ENCODE measurements at regions not wholly inside any gene's neighbourhood (a gene's known extent, or its start where the extent isn't known, plus 50 kb on each side); places are given as distances from the start of the nearest gene placed in this dataset.
A peak's percentile ranks its signal among the peaks of the same experiment; 100 is the strongest.

DNA sequence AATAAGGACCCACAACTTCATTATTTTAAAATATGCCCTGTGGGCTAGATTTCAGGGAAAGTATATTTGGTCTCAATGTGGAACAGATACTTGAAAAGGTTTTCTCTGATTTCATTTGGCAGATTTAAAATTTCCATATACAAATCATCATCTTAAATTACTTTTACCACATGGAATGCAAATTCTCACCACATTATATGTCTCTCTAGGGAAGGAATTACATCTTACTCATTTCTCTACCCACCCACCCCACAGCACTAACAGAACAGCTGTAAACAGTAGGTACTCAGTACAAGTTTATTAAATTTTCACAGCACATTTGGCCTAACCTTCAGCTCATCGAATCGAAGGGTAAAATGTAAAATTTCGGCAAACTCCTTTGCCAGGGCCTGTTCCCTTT lies 104.0 kb downstream of the CYRIA start:
- no peak for DNase-seq

DNA sequence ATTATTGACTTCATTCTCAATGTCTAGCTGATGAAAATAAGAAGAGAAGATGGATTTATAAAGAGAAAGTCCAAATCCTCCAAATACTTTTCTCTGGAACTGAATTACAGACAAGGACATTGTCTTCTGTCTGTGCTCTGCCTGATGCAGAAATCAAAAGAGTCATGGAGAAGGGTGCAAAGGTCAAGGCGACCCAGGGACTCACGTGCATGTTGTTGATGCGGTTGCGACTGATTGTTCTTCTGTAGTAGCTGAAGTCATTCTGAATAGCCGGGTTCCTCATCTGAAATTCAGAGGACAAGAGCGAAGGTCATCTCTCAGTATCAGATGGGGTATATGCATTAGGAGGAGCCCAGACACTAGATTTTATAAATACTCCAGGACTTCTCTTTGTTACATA lies 104.4 kb downstream of the CYRIA start:
- no peak for DNase-seq

DNA sequence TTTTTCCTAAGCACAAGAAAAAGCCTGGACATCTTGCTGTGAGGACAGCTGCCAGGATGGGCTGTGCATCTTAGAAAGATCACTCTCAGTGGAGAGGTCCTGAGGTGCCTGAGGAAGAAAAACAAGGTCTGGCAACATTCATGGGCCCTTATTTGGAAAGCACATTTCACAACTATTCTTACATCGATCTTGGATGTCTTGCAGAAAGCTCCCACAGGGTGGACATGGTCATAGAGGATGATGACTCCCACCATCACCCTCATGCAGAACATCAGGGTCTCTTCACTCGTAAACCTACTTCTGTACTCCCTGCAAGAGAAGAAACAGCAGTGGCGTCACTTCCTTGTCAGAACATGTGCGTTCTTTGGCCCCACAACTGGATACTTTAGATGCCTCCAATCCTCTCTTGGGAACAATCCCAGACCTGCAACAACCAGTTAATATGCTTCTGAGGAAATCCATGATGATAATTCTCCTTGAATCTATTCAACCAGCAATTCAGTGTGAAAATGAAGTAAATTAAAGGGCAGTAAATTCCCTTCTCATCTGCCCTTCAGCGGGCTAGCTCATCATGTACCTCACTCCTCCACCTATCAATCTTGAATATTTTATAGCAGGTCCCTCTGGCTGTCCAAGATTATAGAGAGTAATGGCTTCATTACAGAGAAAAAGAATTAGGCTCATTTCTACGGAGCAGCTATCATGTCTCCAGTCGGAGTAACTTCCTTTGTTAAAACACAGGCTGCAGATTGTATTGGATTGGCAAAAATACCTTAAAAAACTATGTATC lies 106.2 kb downstream of the CYRIA start:
- DNase-seq = no peak

DNA sequence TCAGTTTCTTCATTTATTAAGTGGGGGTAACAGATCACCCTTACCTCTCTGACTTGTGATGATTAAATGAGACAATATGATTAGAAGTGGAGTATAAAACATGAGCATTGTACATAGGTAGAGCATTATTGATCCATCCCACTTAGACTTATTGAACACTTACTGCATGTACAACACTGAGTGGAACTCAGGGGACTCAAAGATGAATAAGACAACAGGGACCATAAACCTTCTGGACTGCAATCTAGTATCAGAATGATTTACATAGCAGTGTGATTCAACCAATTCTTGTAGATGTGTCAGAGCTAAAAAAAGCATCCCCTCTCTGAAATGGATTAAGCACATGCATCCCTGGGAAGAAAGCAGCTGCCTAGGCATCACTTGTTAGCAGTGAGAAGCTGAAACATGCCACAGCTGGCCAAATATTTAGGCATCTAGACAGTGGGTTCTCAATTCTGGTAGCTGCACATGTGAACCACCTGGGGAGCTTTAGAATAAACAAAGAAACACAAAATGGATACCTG lies 111.5 kb downstream of the CYRIA start:
- no peak for DNase-seq

DNA sequence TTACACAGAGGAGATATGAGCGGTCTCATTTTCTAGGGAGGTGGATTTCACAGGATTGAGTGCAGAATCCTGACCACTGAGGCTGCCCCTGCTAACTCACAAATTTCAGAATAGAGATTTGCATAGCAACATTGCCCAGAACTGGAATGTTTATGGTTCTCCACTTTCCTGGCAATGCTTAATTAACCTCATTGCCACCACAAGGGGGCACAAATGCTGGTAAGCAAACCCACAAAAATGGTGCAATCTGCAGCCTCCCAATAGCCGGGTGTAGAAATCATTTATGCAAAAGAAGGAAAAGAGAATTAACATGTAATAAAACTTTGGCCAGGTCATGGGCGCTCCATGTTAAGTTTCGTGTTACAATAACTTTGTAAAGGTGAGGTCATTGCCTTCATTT lies 112.4 kb downstream of the CYRIA start:
- peak; percentile 75 for DNase-seq

DNA sequence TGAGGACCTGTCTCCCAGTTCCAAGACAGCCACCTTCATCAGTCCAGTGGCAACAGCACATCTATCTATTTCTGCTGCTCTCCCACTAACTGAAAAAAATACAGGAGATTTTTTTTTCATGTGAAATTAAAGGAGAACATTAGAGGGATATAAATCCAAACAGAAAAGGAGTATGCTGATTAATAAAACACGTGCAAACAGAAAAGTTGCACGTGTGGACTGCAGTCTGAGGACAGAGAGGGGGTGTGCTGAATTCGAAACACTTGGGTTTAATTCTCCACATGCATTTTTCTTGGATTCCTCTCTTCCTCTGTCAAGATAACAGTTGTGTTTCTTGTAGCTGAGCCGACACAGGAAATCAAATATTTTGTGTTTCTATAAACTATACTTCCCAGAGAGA lies 113.4 kb downstream of the CYRIA start:
- no peak for DNase-seq

DNA sequence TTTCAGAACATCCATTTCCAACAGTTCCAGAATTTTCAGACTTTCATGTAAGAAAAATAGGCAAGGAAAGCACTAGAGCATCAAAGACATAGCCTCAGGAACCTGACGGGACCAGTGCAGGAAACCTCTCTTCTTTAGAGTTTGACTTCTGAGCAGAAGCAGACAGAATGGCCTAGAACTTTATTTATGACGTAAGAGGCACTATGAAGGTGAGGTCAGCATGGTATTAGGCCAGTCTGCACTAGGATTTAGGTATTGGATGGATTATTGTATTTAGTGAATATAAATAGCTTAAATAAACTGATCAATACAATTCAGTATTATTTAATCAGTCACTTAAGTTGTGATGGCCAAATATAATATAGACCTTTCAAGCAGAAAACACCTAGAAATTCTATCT lies 117.6 kb downstream of the CYRIA start:
- DNase-seq = no peak

DNA sequence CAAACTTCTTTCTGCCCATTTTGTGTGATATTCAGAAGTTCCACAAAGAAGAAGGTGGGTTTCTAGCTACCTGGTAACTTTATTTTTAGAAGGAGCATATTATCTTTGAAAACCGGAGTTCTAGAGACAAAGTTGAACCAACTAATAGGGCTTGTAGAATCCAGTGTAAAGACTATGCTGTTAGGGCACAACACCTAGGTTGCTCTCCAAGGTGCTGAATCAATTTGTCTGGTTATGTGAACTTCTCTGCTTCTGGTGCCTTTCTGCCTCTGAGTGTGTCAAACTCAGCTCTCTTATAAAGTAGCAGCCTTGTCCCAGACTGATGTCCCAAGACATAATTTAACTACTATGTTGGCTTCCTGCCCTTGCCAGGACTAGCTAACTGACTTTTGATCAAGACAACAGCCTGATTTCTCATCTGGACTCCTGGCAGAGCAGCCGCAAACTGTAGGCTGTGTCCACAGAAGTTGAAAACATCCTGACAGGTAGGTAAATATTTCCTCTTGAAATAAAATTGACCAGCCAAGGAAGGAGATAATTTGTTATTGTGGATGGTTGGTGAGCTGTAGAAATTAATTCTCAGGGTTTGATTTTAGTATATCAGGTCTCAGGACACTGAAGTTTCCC lies 119.4 kb downstream of the CYRIA start:
- no peak for DNase-seq

DNA sequence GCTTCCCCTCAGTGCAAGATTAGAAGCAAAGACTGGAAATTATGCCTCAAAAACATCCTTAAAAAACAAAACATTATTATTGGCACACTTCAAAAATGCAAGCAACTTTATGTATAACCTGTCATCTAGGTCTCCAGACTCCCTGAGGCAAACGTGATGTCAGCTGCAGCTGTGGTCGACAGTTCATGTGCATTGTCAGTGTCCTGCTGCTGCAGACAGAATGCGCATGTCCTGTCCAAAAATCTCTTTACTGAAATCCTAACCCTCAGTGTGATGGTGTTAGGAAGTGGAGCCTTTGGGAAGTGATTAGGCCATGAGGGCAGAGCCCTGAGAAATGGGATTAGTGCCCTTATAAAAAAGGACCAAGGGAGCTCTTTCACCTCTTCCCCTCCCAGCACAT lies 126.9 kb downstream of the CYRIA start:
- no peak for DNase-seq

DNA sequence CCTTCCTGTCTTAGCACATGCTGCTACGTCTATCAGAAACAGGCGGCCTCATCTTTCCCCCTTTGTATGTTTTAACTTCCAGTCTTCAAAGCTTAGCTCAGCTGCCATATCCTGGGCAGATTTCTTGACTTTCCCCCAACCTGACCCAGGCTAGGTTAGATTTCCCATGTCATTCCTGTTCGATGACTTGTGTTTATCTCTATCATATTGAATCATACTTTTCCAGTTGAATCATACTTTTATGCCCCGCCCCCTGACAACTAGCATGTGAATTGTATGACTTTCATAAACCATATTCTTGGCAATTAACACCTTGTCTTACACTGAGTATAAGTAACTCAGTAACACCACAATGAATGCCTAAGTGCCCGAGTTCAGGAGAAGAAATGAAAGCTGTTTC lies 128.3 kb downstream of the CYRIA start:
- DNase-seq = no peak

DNA sequence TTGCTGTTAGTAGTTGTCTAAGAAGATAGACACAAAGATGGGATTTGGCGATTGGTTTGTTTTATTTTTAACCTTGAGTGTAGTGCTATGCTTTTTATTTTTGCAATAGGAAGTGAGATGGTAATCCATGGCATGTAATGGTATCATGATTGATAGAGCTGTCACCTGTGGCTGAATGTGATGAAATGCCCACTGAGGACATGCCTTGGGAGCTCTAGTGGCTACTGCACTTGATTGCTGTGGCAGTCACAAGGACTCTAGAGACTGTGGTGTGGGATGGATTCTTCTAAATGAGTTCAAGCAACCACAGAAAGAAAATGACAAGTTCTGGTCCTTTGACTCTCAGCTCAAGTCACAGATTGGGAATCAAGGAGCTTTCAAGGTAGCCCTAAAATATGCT lies 139.4 kb downstream of the CYRIA start:
- no peak for DNase-seq

DNA sequence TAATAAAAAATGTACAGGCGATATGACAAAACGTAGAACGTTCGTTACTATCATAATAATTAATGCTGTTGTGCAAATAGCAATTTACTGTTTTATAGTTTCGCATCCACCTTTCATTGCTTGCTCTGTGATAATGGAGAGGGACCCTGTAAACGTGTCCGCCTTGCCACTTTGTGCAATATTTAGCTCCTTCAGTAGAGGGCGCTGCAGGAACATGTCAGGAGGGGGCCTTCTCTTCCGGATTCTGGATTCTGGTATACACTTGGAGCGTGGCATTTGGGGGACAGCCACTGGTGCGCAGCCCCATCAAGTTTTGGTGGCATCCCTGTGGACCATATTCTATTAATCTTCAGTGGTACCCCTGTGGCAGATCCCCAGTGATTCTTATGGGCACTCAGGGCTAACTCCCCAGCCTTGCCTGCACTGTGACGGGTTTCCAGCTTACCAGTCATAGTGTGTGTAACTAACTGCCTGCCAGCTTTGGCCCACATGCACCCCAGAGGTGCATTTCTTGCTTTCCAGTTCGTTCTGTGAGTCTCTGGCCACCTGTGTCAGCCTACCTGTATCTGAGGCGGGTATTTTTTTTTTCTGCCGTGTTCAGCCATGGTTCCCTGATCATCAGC lies 140.3 kb downstream of the CYRIA start:
- DNase-seq = peak; percentile 53

DNA sequence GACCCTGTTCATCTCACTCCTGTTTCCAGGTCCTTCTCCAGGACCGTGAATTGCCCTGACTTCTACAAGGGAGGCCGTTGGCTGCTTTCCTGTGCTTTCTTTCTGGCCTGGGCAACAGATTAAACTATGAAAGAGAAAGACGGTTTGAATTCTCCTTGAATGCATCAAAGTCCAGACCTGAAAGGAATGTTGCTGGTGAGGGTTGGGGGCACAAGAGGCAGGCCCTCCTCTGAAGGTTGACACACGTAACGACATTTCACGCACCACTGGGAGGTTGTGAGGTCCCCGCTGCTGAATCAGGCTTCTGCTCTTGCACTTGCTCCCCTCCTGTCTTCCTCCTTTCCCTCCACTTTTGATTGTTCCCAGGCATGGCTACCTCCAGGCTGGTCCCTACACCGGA lies 141.9 kb downstream of the CYRIA start:
- DNase-seq = no peak

DNA sequence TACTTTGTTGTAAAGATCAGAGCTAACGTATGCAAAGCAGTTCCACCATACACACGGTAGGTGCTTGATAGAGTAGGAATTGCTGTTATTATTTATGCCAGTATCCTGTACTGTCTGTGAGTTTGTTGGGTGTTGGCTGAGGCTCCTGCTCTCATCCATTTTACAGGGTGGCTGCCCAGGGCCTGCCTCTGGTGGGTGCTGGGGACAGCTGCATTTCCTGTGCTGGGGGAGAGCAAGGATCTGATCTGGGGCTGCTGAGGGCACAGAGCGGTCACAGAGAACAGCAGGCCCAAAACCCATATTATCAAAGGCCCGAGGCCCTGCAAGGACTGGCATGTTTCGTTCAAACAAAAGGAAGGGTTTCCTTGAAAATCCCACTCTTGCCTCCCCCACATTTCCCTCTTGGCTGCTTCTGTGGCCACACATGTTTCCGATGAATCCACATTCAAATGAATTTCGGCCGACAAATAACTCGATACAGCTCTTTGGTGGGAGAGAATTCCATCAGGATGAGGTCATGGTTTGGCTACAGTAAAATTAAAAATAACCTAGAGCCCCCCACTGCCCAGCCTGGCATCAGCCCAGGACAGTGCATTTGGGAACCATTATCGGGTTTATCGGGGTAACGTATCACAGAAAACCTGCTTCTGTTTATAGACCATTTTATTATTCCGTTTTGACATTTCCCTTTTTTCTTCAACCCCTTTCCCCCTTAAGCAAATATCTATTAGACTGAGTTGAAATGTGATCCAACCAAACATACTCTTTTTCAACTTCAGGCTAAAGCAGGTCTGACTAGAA lies 143.4 kb downstream of the CYRIA start:
- no peak for DNase-seq

DNA sequence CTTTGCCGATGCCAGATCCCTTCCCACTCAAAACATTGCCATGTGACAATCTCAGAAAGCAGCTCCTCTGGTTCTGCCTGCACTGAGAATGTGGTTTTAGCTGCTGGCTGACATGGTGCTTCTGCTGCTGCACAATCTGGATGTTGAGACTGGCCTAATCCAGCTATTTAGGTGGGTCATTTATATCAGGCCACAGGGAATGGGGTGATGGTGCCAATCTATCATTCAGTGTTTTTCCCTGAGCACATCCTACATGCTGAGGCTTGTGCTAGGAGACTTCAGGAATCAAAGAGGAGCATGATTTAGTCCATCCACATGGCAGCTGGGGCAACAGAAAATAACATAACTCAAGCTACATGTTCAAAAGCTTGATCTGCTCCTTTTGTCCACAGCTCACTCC lies 144.7 kb downstream of the CYRIA start:
- DNase-seq = no peak

DNA sequence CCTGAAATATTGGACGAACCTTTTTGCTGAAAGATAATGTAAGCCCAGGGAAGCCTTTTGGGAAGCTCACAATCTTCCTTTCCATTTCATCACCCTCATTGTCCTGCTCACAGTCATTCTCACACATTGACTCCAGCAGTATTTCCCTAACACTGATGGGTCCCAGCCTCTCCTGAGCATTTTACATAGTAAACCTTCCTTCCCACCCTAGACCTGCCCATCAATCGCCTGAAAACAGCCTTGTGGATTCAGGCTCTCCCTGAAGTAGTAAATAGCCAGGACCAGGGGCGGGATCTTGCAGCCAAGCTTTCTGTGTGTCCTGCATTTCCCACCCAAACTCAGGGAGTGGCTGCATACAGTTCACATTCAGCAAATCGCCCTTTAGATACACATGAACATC lies 149.9 kb downstream of the CYRIA start:
- no peak for DNase-seq

DNA sequence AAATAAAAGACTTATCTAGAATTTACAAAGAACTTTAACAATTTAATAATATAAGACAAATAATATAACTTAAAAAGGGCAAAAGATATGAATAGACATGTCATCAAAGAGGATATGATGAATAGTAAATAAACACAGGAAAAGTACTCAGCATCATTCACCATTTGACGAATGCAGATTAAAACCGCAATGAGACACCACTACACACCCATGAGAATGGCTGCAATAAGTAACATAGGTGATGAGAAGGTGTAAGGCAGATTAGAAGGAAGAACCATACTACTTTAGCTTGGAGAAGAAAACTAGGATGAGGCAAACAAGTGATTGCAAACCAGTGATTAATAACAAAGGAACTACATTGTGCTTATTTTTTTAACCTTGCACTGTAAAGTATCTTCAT lies 152.0 kb downstream of the CYRIA start:
- no peak for DNase-seq

DNA sequence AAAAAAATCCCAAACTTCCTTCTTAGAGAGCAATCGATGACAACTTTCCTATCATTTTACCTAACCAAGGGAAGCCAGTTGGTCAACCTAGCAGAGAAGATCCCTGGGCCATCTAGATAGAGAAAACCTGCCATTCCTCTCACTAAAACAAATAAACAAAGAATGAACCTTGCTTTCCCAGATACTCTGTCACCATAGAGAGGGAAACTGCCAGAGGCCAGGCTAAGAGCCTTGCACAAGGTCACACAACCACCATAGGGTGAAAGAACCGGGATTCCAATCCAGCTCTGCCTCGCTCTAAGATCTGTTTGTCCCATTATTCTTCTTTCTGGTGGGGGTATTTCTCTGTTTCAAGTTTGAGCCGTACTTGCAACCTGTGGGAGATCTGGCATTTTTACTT lies 154.6 kb downstream of the CYRIA start:
- DNase-seq = no peak

DNA sequence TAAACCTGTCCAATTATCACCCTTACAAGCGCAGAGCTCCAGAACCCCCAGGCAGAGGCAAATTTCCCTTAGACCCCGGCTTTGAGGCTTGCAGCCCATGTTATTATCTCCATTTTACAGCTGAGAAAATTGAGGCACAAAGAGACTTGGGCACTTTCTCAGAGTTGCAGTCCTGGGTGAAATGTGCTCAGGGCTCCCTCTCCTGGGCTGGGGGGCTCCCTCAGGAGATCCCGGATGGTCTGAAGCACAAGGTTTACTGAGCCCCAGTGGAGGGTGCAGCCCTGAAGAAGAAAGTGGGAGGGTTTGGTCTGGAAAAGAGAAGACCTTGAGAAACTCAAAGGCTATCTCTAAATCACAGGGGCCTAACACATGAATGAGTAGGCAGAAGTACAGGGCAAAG lies 156.6 kb downstream of the CYRIA start:
- no peak for DNase-seq

DNA sequence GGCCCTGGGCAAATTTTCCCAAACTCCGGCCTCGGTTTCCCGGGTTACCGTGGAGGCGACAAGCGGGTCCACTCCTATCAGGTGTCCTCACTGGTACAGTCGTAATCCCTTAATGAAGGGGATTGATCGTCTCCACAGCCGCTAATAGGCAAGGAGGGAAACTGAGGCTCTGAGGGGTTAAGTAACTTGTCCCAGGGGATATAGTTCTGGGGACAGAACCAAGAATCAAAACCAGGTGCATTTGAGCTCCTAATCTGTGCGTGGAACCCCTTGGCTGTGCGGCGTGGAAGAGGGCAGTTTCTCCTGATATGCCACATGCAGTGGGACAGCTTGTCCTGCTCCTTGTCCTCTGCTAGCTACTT lies 157.2 kb downstream of the CYRIA start:
- DNase-seq = no peak

DNA sequence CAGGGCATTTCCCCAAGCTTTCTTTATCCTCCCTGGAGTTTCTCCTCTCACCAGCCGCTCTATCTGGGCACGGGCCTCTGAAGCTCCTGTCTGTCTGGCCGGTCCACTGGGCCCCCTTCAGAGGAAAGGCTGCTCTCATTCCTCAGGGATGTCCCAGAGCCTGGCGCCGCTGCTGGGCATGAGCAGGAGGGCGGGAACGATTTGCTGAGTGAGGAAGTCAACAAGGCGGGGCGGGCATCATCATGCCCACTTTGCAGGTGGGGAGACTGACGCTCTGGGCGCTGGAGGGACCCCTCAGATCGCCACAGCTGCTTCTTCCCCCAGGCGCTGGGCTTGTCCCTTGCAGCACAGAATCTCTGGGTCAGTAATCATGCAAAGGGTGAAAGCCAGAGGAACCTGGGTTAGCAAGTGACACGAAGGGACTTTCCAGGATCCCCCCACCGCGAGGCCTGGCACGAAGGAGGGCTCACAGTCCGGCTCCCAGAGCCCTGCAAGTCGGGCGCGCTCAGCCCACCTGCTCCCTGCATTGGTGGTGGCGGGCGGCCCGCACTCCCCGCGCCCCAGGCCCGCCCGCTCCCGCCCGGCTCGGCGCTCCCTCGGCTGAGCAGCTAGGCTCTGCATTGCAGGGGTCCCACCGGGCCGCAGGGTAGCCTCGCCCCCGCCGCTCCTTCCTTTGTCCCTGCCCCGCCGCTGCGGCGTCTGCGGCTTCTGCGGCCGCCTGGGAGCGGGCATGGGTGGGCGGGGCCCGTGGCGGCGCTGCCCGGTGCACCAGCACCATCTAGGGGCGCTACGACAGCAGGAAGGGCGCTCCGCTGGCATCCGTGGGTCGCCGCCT lies 157.8 kb downstream of the CYRIA start:
- peak; percentile 24 for DNase-seq

DNA sequence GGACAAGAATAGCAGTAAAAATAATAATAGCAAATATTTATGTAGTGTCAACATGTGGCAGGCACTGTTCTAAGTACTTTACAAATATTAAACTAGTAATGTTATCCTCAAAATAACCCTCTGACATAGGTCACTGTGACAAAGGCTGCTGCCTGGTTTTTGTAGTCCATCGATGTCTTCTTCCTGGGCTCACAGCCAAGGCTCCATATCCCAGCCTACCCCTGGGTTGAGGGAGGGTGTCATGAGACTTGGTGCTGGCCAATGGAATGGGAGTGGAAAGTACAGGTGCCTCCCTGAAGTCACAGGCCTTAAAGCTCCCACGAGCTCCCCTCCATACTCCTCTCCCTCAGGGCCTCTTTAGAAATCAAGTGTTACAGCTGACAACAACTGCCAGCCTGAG lies 159.3 kb downstream of the CYRIA start:
- DNase-seq = no peak
